ENCODE measurements at regions not wholly inside any gene's neighbourhood (a gene's known extent, or its start where the extent isn't known, plus 50 kb on each side); places are given as distances from the start of the nearest gene placed in this dataset.
"Not testable (repeated sequence)": the region's sequence is repeated elsewhere in the genome, so short reads cannot be mapped to it uniquely, and the experiment has no call there.

GRCh38 chr2:144115739-144116291 lies 404.1 kb downstream of the ZEB2 start:
- no peak for TF ChIP-seq CTCF (IDR thresholded peaks at IDR 0.05)
- no peak for TF ChIP-seq POLR2A (IDR thresholded peaks at IDR 0.05)
- intact Hi-C loops (cut with DNase I; ENCODE audit: low total_unique reads): no loop called here

GRCh38 chr2:144114760-144115159 lies 405.2 kb downstream of the ZEB2 start:
- Histone ChIP-seq H3K4me1 (no peaks in the 10 kb centered on the region), H3K4me3 (no peak overlapping the region), H3K36me3 (no peaks in the 10 kb centered on the region), H3K27me3 (no peaks in the 10 kb centered on the region), H3K9me3 (no peaks in the 10 kb centered on the region), H3K27ac (no peak overlapping the region)
- no peak for DNase-seq
- intact Hi-C loops (cut with DNase I; ENCODE audit: low total_unique reads): no loop called here
- TF ChIP-seq POLR2A (IDR thresholded peaks at IDR 0.05) (no peak), CTCF (IDR thresholded peaks at IDR 0.05) (no peak)

More at GRCh38 chr2:144115739-144116291, 404.1 kb downstream of the ZEB2 start:
- Histone ChIP-seq H3K4me3 (no peak overlapping the region), H3K4me1 (no peaks in the 10 kb centered on the region), H3K9me3 (no peaks in the 10 kb centered on the region), H3K36me3 (no peaks in the 10 kb centered on the region), H3K27me3 (no peaks in the 10 kb centered on the region), H3K27ac (no peak overlapping the region)
- no peak for DNase-seq

- no peaks in the 10 kb centered on the region for H3K36me3 ChIP-seq
- no peaks in the 10 kb centered on the region for H3K27me3 ChIP-seq
- no peak for DNase-seq
- intact Hi-C loops (cut with DNase I; ENCODE audit: low total_unique reads): no loop called here
- H3K9me3 ChIP-seq: no peaks in the 10 kb centered on the region
- no peaks in the 10 kb centered on the region for H3K4me1 ChIP-seq
- TF ChIP-seq POLR2A (IDR thresholded peaks at IDR 0.05) (no peak), CTCF (IDR thresholded peaks at IDR 0.05) (no peak)
- no peak overlapping the region for H3K27ac ChIP-seq
- H3K4me3 ChIP-seq: no peak overlapping the region
These were observed 408.5 kb downstream of the ZEB2 start for GRCh38 chr2:144111437-144111836.

- H3K4me3 ChIP-seq; H3K27ac ChIP-seq; H3K4me1 ChIP-seq; H3K36me3 ChIP-seq; intact Hi-C loops (cut with DNase I; ENCODE audit: low total_unique reads); DNase-seq; H3K27me3 ChIP-seq; H3K9me3 ChIP-seq: not testable (repeated sequence)
These were observed 413.8 kb downstream of the ZEB2 start for GRCh38 chr2:144106104-144106503.

GRCh38 chr2:144102386-144102785 lies 417.5 kb downstream of the ZEB2 start:
- no peaks in the 10 kb centered on the region for H3K36me3 ChIP-seq
- intact Hi-C loops (cut with DNase I; ENCODE audit: low total_unique reads): no loop called here
- no peak overlapping the region for H3K4me3 ChIP-seq
- H3K9me3 ChIP-seq: no peaks in the 10 kb centered on the region
- TF ChIP-seq POLR2A (IDR thresholded peaks at IDR 0.05): no peak
- no peak for DNase-seq
- no peak overlapping the region for H3K27ac ChIP-seq
- no peaks in the 10 kb centered on the region for H3K27me3 ChIP-seq
- H3K4me1 ChIP-seq: no peaks in the 10 kb centered on the region

GRCh38 chr2:144099780-144100377 lies 420.0 kb downstream of the ZEB2 start:
- intact Hi-C loops (cut with DNase I; ENCODE audit: low total_unique reads): no loop called here
- H3K27ac ChIP-seq: no peak overlapping the region
- no peaks in the 10 kb centered on the region for H3K4me1 ChIP-seq
- TF ChIP-seq CTCF (IDR thresholded peaks at IDR 0.05): no peak
- TF ChIP-seq POLR2A (IDR thresholded peaks at IDR 0.05): no peak
- no peaks in the 10 kb centered on the region for H3K36me3 ChIP-seq
- H3K27me3 ChIP-seq: no peaks in the 10 kb centered on the region
- H3K4me3 ChIP-seq: no peak overlapping the region
- DNase-seq: no peak
- no peaks in the 10 kb centered on the region for H3K9me3 ChIP-seq

All from uterus (tissue), 3 donors.